Esophagus muscularis mucosa (tissue), 2 donors: ENCODE measurements at regions not wholly inside any gene's neighbourhood (a gene's known extent, or its start where the extent isn't known, plus 50 kb on each side); places are given as distances from the start of the nearest gene placed in this dataset.

Experiments
- POLR2A ChIP-seq: fragments of 450-650 bp; IDR thresholded peaks from one replicate; pipeline ENCODE4 v1.6.1; 2017; ENCODE audit warnings: antibody characterized with exemption, moderate library complexity, mild to moderate bottlenecking, low read depth
- POLR2AphosphoS5 ChIP-seq, 2 donors: sonication (generic); formaldehyde crosslinking; IDR thresholded peaks; one replicate each; pipeline ENCODE4 v1.6.1; 2017; ENCODE audit warnings: antibody characterized with exemption in 2 of 2

- TF ChIP-seq POLR2AphosphoS5 (IDR thresholded peaks at IDR 0.05) (no peak), POLR2A (no peak)
Observed at GRCh38 chr1:57729181-57729580, 305.3 kb upstream of the DAB1 start.
